GM23338 (cell line): ENCODE measurements at regions not wholly inside any gene's neighbourhood (a gene's known extent, or its start where the extent isn't known, plus 50 kb on each side); places are given as distances from the start of the nearest gene placed in this dataset.

Source experiments
- ATAC-seq: fragments of 200-7000 bp; cut with Tn5 transposase; 3 replicates; pipeline ENCODE4 v1.9.1; 2020
- DNase-seq: peaks from one replicate; pipeline ENCODE4 v3.0.0-alpha.2; 2015; ENCODE audit warnings: low spot score
- H2AFZ ChIP-seq: fragments of 200-600 bp; sonication (generic); 2 replicates; pipeline ENCODE4 v1.8.0; 2016; ENCODE audit warnings: antibody characterized with exemption, mild to moderate bottlenecking, moderate library complexity
- H3F3A ChIP-seq: fragments of 200-600 bp; sonication (generic); replicated peaks from 2 replicates; pipeline ENCODE4 v1.8.0; 2017; ENCODE audit warnings: antibody characterized with exemption, mixed run types, low read depth
- H3K27ac ChIP-seq: fragments of 200-600 bp; sonication (generic); 2 replicates; pipeline ENCODE4 v1.6.1; 2016; ENCODE audit warnings: low read depth
- H3K27me3 ChIP-seq: fragments of 200-600 bp; sonication (generic); 2 replicates; pipeline ENCODE4 v1.8.0; 2016; ENCODE audit warnings: mild to moderate bottlenecking, mixed run types, moderate library complexity; ENCODE audit not compliant: insufficient read depth
- H3K36me3 ChIP-seq: fragments of 200-600 bp; sonication (generic); 2 replicates; pipeline ENCODE4 v1.8.0; 2016; ENCODE audit warnings: mild to moderate bottlenecking; ENCODE audit not compliant: insufficient read depth
- H3K4me1 ChIP-seq: fragments of 200-600 bp; sonication (generic); 2 replicates; pipeline ENCODE4 v1.8.0; 2016; ENCODE audit warnings: mild to moderate bottlenecking, moderate library complexity; ENCODE audit not compliant: insufficient read depth
- H3K4me2 ChIP-seq: fragments of 200-600 bp; sonication (generic); 2 replicates; pipeline ENCODE4 v1.7.1; 2017; ENCODE audit warnings: mixed run types
- H3K4me3 ChIP-seq: fragments of 200-600 bp; sonication (generic); 2 replicates; pipeline ENCODE4 v1.6.1; 2016; ENCODE audit warnings: mixed run types
- H3K79me2 ChIP-seq: fragments of 200-600 bp; sonication (generic); replicated peaks from 2 replicates; pipeline ENCODE4 v1.8.0; 2017; ENCODE audit warnings: mild to moderate bottlenecking; ENCODE audit not compliant: insufficient read depth
- H3K9me2 ChIP-seq: fragments of 200-600 bp; sonication (generic); 2 replicates; pipeline ENCODE4 v1.8.0; 2017; ENCODE audit not compliant: insufficient read depth
- H4K20me1 ChIP-seq: fragments of 200-600 bp; sonication (generic); replicated peaks from 2 replicates; pipeline ENCODE4 v1.8.0; 2017; ENCODE audit warnings: mild to moderate bottlenecking; ENCODE audit not compliant: insufficient read depth
- H3K27ac Mint-ChIP-seq: 2 replicates; pipeline ENCODE4 v1.8.0; 2020; ENCODE audit warnings: inconsistent platforms, mild to moderate bottlenecking, moderate library complexity, mixed read lengths
- H3K27me3 Mint-ChIP-seq: 3 replicates; pipeline ENCODE4 v1.8.0; 2022; ENCODE audit warnings: low read depth, mild to moderate bottlenecking, moderate library complexity, mixed read lengths, inconsistent platforms; ENCODE audit not compliant: insufficient read depth, poor library complexity
- H3K36me3 Mint-ChIP-seq: 3 replicates; pipeline ENCODE4 v1.8.0; 2021; ENCODE audit warnings: low read depth, mild to moderate bottlenecking, inconsistent platforms, moderate library complexity, mixed read lengths
- H3K4me1 Mint-ChIP-seq: 3 replicates; pipeline ENCODE4 v1.8.0; 2020; ENCODE audit warnings: mild to moderate bottlenecking, inconsistent platforms, mixed read lengths
- H3K4me3 Mint-ChIP-seq: 3 replicates; pipeline ENCODE4 v1.8.0; 2021; ENCODE audit warnings: moderate library complexity, mild to moderate bottlenecking, inconsistent platforms, mixed read lengths
- H3K9me3 Mint-ChIP-seq: 3 replicates; pipeline ENCODE4 v1.8.0; 2020; ENCODE audit warnings: moderate library complexity, mild to moderate bottlenecking, inconsistent platforms, mixed read lengths
- CREB1 ChIP-seq: fragments of 250-450 bp; sonication (Bioruptor Pico); IDR thresholded peaks from 2 replicates; pipeline ENCODE4 v1.5.0; 2020; ENCODE audit warnings: low read depth, mild to moderate bottlenecking, moderate library complexity
- EZH2 ChIP-seq: fragments of 200-600 bp; sonication (generic); IDR thresholded peaks from one replicate; pipeline ENCODE4 v1.8.0; 2017; ENCODE audit warnings: antibody characterized with exemption, mild to moderate bottlenecking, low read depth; ENCODE audit not compliant: unreplicated experiment
- EZH2phosphoT487 ChIP-seq: fragments of 200-600 bp; sonication (generic); IDR thresholded peaks from one replicate; pipeline ENCODE4 v1.8.1; 2018; ENCODE audit warnings: antibody characterized with exemption; ENCODE audit not compliant: unreplicated experiment
- JUNB ChIP-seq: IDR thresholded peaks from one replicate; pipeline ENCODE4 v1.6.1; 2016; ENCODE audit warnings: antibody characterized with exemption; ENCODE audit not compliant: unreplicated experiment
- NANOG ChIP-seq: IDR thresholded peaks from 2 replicates; pipeline ENCODE4 v1.6.1; 2016; ENCODE audit warnings: antibody characterized with exemption, borderline replicate concordance
- POLR2AphosphoS5 ChIP-seq: IDR thresholded peaks from 2 replicates; pipeline ENCODE4 v1.6.1; 2016; ENCODE audit warnings: antibody characterized with exemption, low read depth
- STAT1 ChIP-seq: IDR thresholded peaks from one replicate; pipeline ENCODE4 v1.6.1; 2016; ENCODE audit warnings: antibody characterized with exemption; ENCODE audit not compliant: unreplicated experiment
- ZNF114 ChIP-seq: fragments of 250-450 bp; sonication (Bioruptor Pico); IDR thresholded peaks from 2 replicates; pipeline ENCODE4 v1.5.0; 2020; ENCODE audit warnings: mild to moderate bottlenecking, moderate library complexity
- ZNF331 ChIP-seq: fragments of 250-450 bp; sonication (Bioruptor Pico); IDR thresholded peaks from 2 replicates; pipeline ENCODE4 v1.5.0; 2020; ENCODE audit warnings: low read depth, mild to moderate bottlenecking, moderate library complexity
- TF ChIP-seq, protein P1 (sequence below), 2 experiments: fragments of 200-600 bp in 1 of 2; sonication (generic) in 1 of 2; conservative IDR thresholded peaks; 2 replicates each; pipeline versions ENCODE4 v1.5.1 to v1.6.1; 2016 to 2017; ENCODE audit warnings: antibody characterized with exemption in 2 of 2, low read depth in 2 of 2, mild to moderate bottlenecking in 2 of 2, moderate library complexity in 1 of 2
- TF ChIP-seq, protein P2 (sequence below): fragments of 250-450 bp; sonication (Bioruptor Pico); IDR thresholded peaks from 2 replicates; pipeline ENCODE4 v1.5.0; 2020; ENCODE audit warnings: mild to moderate bottlenecking, moderate library complexity
- TF ChIP-seq, protein P3 (sequence below): IDR thresholded peaks from one replicate; pipeline ENCODE4 v1.6.1; 2018; ENCODE audit warnings: antibody characterized with exemption; ENCODE audit not compliant: unreplicated experiment
- TF ChIP-seq, protein P4 (sequence below): IDR thresholded peaks from 2 replicates; pipeline ENCODE4 v1.6.1; 2016; ENCODE audit warnings: antibody characterized with exemption

DNA sequence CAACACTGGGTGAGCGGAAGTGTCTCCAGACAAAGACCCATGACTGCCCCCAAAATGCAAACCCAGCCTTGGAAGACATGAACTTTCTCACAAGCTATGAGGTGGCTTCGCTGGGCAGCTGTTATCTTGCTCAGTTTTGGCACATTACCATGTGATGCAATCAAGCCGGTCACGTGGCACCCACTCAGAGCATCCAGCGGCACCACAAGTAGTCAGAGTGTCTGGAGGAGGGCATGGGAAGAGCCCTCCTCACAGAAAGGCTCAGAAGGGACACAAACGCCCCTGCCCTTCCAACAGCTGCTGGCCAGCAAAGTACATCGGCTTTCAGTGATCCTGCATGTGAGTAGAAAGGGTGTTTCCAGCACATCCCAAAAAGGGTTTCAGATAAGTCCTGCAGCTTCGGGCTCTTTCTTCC lies 145.5 kb upstream of the IRF2BP2 start:
- Histone ChIP-seq H3K36me3 (no peaks in the 10 kb centered on the region), H3K9me2 (peaks cover 13% of the 10 kb centered on the region), H3K27ac (no peak overlapping the region), H4K20me1 (no peaks in the 10 kb centered on the region), H3K4me3 (no peak overlapping the region), H3K79me2 (no peaks in the 10 kb centered on the region), H3K4me1 (peaks cover under 1% of the 10 kb centered on the region; the same call in 1 of the 2 replicates), H3F3A (no peaks in the 10 kb centered on the region), H3K27me3 (no peaks in the 10 kb centered on the region), H2AFZ (peak overlapping the region; percentile 14; the same call in 1 of the 2 replicates), H3K4me2 (no peak overlapping the region)
- H3K36me3 Mint-ChIP-seq: no peaks in the 10 kb centered on the region
- no peak overlapping the region for H3K27ac Mint-ChIP-seq
- H3K9me3 Mint-ChIP-seq: peaks cover 4% of the 10 kb centered on the region; the same call in 1 of the 3 replicates
- H3K4me3 Mint-ChIP-seq: no peak overlapping the region
- ATAC-seq (no peak), DNase-seq (no peak)
- no peak for TF ChIP-seq EZH2phosphoT487
- TF ChIP-seq NANOG: no peak
- TF ChIP-seq, protein P1, sequence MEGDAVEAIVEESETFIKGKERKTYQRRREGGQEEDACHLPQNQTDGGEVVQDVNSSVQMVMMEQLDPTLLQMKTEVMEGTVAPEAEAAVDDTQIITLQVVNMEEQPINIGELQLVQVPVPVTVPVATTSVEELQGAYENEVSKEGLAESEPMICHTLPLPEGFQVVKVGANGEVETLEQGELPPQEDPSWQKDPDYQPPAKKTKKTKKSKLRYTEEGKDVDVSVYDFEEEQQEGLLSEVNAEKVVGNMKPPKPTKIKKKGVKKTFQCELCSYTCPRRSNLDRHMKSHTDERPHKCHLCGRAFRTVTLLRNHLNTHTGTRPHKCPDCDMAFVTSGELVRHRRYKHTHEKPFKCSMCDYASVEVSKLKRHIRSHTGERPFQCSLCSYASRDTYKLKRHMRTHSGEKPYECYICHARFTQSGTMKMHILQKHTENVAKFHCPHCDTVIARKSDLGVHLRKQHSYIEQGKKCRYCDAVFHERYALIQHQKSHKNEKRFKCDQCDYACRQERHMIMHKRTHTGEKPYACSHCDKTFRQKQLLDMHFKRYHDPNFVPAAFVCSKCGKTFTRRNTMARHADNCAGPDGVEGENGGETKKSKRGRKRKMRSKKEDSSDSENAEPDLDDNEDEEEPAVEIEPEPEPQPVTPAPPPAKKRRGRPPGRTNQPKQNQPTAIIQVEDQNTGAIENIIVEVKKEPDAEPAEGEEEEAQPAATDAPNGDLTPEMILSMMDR (conservative IDR thresholded peaks at IDR 0.05; ENCODE audit: low read depth in 2 of 2): no peak
- TF ChIP-seq, protein P2, sequence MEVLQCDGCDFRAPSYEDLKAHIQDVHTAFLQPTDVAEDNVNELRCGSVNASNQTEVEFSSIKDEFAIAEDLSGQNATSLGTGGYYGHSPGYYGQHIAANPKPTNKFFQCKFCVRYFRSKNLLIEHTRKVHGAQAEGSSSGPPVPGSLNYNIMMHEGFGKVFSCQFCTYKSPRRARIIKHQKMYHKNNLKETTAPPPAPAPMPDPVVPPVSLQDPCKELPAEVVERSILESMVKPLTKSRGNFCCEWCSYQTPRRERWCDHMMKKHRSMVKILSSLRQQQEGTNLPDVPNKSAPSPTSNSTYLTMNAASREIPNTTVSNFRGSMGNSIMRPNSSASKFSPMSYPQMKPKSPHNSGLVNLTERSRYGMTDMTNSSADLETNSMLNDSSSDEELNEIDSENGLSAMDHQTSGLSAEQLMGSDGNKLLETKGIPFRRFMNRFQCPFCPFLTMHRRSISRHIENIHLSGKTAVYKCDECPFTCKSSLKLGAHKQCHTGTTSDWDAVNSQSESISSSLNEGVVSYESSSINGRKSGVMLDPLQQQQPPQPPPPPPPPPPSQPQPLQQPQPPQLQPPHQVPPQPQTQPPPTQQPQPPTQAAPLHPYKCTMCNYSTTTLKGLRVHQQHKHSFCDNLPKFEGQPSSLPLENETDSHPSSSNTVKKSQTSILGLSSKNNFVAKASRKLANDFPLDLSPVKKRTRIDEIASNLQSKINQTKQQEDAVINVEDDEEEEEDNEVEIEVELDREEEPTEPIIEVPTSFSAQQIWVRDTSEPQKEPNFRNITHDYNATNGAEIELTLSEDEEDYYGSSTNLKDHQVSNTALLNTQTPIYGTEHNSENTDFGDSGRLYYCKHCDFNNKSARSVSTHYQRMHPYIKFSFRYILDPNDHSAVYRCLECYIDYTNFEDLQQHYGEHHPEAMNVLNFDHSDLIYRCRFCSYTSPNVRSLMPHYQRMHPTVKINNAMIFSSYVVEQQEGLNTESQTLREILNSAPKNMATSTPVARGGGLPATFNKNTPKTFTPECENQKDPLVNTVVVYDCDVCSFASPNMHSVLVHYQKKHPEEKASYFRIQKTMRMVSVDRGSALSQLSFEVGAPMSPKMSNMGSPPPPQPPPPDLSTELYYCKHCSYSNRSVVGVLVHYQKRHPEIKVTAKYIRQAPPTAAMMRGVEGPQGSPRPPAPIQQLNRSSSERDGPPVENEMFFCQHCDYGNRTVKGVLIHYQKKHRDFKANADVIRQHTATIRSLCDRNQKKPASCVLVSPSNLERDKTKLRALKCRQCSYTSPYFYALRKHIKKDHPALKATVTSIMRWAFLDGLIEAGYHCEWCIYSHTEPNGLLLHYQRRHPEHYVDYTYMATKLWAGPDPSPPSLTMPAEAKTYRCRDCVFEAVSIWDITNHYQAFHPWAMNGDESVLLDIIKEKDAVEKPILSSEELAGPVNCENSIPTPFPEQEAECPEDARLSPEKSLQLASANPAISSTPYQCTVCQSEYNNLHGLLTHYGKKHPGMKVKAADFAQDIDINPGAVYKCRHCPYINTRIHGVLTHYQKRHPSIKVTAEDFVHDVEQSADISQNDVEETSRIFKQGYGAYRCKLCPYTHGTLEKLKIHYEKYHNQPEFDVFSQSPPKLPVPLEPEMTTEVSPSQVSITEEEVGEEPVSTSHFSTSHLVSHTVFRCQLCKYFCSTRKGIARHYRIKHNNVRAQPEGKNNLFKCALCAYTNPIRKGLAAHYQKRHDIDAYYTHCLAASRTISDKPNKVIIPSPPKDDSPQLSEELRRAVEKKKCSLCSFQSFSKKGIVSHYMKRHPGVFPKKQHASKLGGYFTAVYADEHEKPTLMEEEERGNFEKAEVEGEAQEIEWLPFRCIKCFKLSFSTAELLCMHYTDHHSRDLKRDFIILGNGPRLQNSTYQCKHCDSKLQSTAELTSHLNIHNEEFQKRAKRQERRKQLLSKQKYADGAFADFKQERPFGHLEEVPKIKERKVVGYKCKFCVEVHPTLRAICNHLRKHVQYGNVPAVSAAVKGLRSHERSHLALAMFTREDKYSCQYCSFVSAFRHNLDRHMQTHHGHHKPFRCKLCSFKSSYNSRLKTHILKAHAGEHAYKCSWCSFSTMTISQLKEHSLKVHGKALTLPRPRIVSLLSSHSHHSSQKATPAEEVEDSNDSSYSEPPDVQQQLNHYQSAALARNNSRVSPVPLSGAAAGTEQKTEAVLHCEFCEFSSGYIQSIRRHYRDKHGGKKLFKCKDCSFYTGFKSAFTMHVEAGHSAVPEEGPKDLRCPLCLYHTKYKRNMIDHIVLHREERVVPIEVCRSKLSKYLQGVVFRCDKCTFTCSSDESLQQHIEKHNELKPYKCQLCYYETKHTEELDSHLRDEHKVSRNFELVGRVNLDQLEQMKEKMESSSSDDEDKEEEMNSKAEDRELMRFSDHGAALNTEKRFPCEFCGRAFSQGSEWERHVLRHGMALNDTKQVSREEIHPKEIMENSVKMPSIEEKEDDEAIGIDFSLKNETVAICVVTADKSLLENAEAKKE (CRISPR knock-in tag): no peak
- TF ChIP-seq, protein P3, sequence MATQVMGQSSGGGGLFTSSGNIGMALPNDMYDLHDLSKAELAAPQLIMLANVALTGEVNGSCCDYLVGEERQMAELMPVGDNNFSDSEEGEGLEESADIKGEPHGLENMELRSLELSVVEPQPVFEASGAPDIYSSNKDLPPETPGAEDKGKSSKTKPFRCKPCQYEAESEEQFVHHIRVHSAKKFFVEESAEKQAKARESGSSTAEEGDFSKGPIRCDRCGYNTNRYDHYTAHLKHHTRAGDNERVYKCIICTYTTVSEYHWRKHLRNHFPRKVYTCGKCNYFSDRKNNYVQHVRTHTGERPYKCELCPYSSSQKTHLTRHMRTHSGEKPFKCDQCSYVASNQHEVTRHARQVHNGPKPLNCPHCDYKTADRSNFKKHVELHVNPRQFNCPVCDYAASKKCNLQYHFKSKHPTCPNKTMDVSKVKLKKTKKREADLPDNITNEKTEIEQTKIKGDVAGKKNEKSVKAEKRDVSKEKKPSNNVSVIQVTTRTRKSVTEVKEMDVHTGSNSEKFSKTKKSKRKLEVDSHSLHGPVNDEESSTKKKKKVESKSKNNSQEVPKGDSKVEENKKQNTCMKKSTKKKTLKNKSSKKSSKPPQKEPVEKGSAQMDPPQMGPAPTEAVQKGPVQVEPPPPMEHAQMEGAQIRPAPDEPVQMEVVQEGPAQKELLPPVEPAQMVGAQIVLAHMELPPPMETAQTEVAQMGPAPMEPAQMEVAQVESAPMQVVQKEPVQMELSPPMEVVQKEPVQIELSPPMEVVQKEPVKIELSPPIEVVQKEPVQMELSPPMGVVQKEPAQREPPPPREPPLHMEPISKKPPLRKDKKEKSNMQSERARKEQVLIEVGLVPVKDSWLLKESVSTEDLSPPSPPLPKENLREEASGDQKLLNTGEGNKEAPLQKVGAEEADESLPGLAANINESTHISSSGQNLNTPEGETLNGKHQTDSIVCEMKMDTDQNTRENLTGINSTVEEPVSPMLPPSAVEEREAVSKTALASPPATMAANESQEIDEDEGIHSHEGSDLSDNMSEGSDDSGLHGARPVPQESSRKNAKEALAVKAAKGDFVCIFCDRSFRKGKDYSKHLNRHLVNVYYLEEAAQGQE: no peak
- TF ChIP-seq CREB1 (CRISPR knock-in tag): no peak
- no peak for TF ChIP-seq STAT1
- TF ChIP-seq JUNB: no peak
- TF ChIP-seq, protein P4, sequence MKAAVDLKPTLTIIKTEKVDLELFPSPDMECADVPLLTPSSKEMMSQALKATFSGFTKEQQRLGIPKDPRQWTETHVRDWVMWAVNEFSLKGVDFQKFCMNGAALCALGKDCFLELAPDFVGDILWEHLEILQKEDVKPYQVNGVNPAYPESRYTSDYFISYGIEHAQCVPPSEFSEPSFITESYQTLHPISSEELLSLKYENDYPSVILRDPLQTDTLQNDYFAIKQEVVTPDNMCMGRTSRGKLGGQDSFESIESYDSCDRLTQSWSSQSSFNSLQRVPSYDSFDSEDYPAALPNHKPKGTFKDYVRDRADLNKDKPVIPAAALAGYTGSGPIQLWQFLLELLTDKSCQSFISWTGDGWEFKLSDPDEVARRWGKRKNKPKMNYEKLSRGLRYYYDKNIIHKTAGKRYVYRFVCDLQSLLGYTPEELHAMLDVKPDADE: no peak
- TF ChIP-seq POLR2AphosphoS5: no peak
- TF ChIP-seq ZNF114 (CRISPR knock-in tag): no peak
- TF ChIP-seq EZH2: no peak
- TF ChIP-seq ZNF331 (CRISPR knock-in tag): no peak
- peaks cover 8% of the 10 kb centered on the region for H3K4me1 Mint-ChIP-seq
- H3K27me3 Mint-ChIP-seq: peaks cover 13% of the 10 kb centered on the region
